ENCODE measurements at regions not wholly inside any gene's neighbourhood (a gene's known extent, or its start where the extent isn't known, plus 50 kb on each side); places are given as distances from the start of the nearest gene placed in this dataset.

- TF ChIP-seq, protein P1, sequence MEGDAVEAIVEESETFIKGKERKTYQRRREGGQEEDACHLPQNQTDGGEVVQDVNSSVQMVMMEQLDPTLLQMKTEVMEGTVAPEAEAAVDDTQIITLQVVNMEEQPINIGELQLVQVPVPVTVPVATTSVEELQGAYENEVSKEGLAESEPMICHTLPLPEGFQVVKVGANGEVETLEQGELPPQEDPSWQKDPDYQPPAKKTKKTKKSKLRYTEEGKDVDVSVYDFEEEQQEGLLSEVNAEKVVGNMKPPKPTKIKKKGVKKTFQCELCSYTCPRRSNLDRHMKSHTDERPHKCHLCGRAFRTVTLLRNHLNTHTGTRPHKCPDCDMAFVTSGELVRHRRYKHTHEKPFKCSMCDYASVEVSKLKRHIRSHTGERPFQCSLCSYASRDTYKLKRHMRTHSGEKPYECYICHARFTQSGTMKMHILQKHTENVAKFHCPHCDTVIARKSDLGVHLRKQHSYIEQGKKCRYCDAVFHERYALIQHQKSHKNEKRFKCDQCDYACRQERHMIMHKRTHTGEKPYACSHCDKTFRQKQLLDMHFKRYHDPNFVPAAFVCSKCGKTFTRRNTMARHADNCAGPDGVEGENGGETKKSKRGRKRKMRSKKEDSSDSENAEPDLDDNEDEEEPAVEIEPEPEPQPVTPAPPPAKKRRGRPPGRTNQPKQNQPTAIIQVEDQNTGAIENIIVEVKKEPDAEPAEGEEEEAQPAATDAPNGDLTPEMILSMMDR (IDR thresholded peaks at IDR 0.05; ENCODE audit: insufficient read depth, low read length), result no peak
- TF ChIP-seq POLR2AphosphoS5 (IDR thresholded peaks at IDR 0.05; ENCODE audit: low read depth) (no peak), GABPA (IDR thresholded peaks at IDR 0.05; ENCODE audit: low read depth) (no peak), REST (IDR thresholded peaks at IDR 0.05; ENCODE audit: insufficient replicate concordance, low read depth) (no peak), SPI1 (IDR thresholded peaks at IDR 0.05; ENCODE audit: borderline replicate concordance, low read depth) (no peak)
Observed at GRCh38 chr6:40302856-40303454, 284.2 kb downstream of the LRFN2 start.

All from HL-60 (cell line).